ENCODE measurements at regions not wholly inside any gene's neighbourhood (a gene's known extent, or its start where the extent isn't known, plus 50 kb on each side); places are given as distances from the start of the nearest gene placed in this dataset.
"Not testable (repeated sequence)": the region's sequence is repeated elsewhere in the genome, so short reads cannot be mapped to it uniquely, and the experiment has no call there.

- intact Hi-C loops (cut with micrococcal nuclease) = no loop called here
- H3K9me3 Mint-ChIP-seq (ENCODE audit: unreplicated experiment) = peaks cover 5% of the 10 kb centered on the region
- ChIA-PET POLR2A (no interaction called here), CTCF (interaction anchor here (0.7 kb wide), 1 partner anchor 384 kb away, joined by 3 read pairs; no protein-coding TSS in a partner anchor)
- no peak for DNase-seq (ENCODE audit: unreplicated experiment)
- no peak for TF ChIP-seq CTCF (IDR thresholded peaks at IDR 0.05; ENCODE audit: unreplicated experiment)
- no TSS peak for BruUV-seq (replicated peaks)
- H3K27me3 Mint-ChIP-seq (ENCODE audit: insufficient read depth, unreplicated experiment) = no peaks in the 10 kb centered on the region
- H3K4me3 Mint-ChIP-seq (ENCODE audit: unreplicated experiment) = no peak overlapping the region
- no peak overlapping the region for H3K27ac Mint-ChIP-seq (ENCODE audit: low read depth, unreplicated experiment)
- peaks cover 8% of the 10 kb centered on the region for H3K36me3 Mint-ChIP-seq (ENCODE audit: insufficient read depth, unreplicated experiment)
- no peaks in the 10 kb centered on the region for H3K4me1 Mint-ChIP-seq (ENCODE audit: insufficient read depth, unreplicated experiment)
Measured at GRCh38 chr22:26769663-26770062, 112.3 kb downstream of the MIAT start.

GRCh38 chr22:26770624-26771023 lies 113.2 kb downstream of the MIAT start:
- ChIA-PET CTCF (no interaction called here), POLR2A (interaction anchor here (0.7 kb wide), 1 partner anchor 1082 kb away, joined by 3 read pairs; no protein-coding TSS in a partner anchor)
- Mint-ChIP-seq H3K27ac (ENCODE audit: low read depth, unreplicated experiment) (no peak overlapping the region), H3K27me3 (ENCODE audit: insufficient read depth, unreplicated experiment) (no peaks in the 10 kb centered on the region), H3K4me1 (ENCODE audit: insufficient read depth, unreplicated experiment) (no peaks in the 10 kb centered on the region), H3K36me3 (ENCODE audit: insufficient read depth, unreplicated experiment) (peaks cover 7% of the 10 kb centered on the region), H3K9me3 (ENCODE audit: unreplicated experiment) (peaks cover 5% of the 10 kb centered on the region), H3K4me3 (ENCODE audit: unreplicated experiment) (no peak overlapping the region)
- intact Hi-C loops (cut with micrococcal nuclease) = no loop called here
- no peak for TF ChIP-seq CTCF (IDR thresholded peaks at IDR 0.05; ENCODE audit: unreplicated experiment)
- no TSS peak for BruUV-seq (replicated peaks)
- peak; percentile 18 for DNase-seq (ENCODE audit: unreplicated experiment)

GRCh38 chr22:26773054-26773453 lies 115.7 kb downstream of the MIAT start:
- H3K27me3 Mint-ChIP-seq (ENCODE audit: insufficient read depth, unreplicated experiment); BruUV-seq (replicated peaks): not testable (repeated sequence)

GRCh38 chr22:26775394-26775793 lies 118.0 kb downstream of the MIAT start:
- TF ChIP-seq CTCF (IDR thresholded peaks at IDR 0.05; ENCODE audit: unreplicated experiment) = no peak
- no TSS peak for BruUV-seq (replicated peaks)
- no peak for DNase-seq (ENCODE audit: unreplicated experiment)
- Mint-ChIP-seq H3K9me3 (ENCODE audit: unreplicated experiment) (peaks cover 5% of the 10 kb centered on the region), H3K27me3 (ENCODE audit: insufficient read depth, unreplicated experiment) (no peaks in the 10 kb centered on the region), H3K4me3 (ENCODE audit: unreplicated experiment) (no peak overlapping the region), H3K4me1 (ENCODE audit: insufficient read depth, unreplicated experiment) (peaks cover 7% of the 10 kb centered on the region), H3K36me3 (ENCODE audit: insufficient read depth, unreplicated experiment) (peaks cover 5% of the 10 kb centered on the region), H3K27ac (ENCODE audit: low read depth, unreplicated experiment) (no peak overlapping the region)
- intact Hi-C loops (cut with micrococcal nuclease) = no loop called here
- CTCF ChIA-PET = no interaction called here
- POLR2A ChIA-PET = no interaction called here

More at GRCh38 chr22:26773054-26773453, 115.7 kb downstream of the MIAT start:
- H3K4me1 Mint-ChIP-seq (ENCODE audit: insufficient read depth, unreplicated experiment); POLR2A ChIA-PET; intact Hi-C loops (cut with micrococcal nuclease); CTCF ChIA-PET; H3K9me3 Mint-ChIP-seq (ENCODE audit: unreplicated experiment); DNase-seq (ENCODE audit: unreplicated experiment); H3K27ac Mint-ChIP-seq (ENCODE audit: low read depth, unreplicated experiment); H3K36me3 Mint-ChIP-seq (ENCODE audit: insufficient read depth, unreplicated experiment); H3K4me3 Mint-ChIP-seq (ENCODE audit: unreplicated experiment): not testable (repeated sequence)
